BJ (cell line): ENCODE measurements at regions not wholly inside any gene's neighbourhood (a gene's known extent, or its start where the extent isn't known, plus 50 kb on each side); places are given as distances from the start of the nearest gene placed in this dataset.

ENCODE experiments used
- CTCF ChIA-PET: fragments of 350-600 bp; formaldehyde crosslinking; extraction: SDS; loops from one replicate; lab custom pipeline; 2021; ENCODE audit warnings: antibody characterized with exemption, inconsistent platforms; lab: Yijun Ruan, JAX
- POLR2A ChIA-PET: fragments of 300-600 bp; sonication (Branson Sonifier 250); formaldehyde crosslinking; extraction: SDS; loops from one replicate; lab custom pipeline; 2021; ENCODE audit warnings: antibody characterized with exemption; lab: Charles Lee
- DNase-seq: peaks from one replicate; pipeline ENCODE4 v3.0.0-alpha.2; 2011; ENCODE audit warnings: low read depth
- H3K27me3 ChIP-seq: 2 replicates; pipeline ENCODE4 v1.6.0; 2011; ENCODE audit warnings: low read length; ENCODE audit not compliant: control insufficient read depth, insufficient read depth
- H3K36me3 ChIP-seq: 2 replicates; pipeline ENCODE4 v1.5.1; 2011; ENCODE audit warnings: low read length; ENCODE audit not compliant: control insufficient read depth, insufficient read depth
- H3K4me3 ChIP-seq: 2 replicates; pipeline ENCODE4 v1.5.1; 2011; ENCODE audit warnings: low read depth, mild to moderate bottlenecking, control low read depth, low read length
- CTCF ChIP-seq: IDR thresholded peaks from 2 replicates; pipeline ENCODE4 v1.5.1; 2011; ENCODE audit warnings: low read depth, mild to moderate bottlenecking, control low read depth, inconsistent platforms, low read length, moderate library complexity; ENCODE audit not compliant: insufficient read depth

GRCh38 chr12:123038486-123038885 is 58.0 kb downstream of the ARL6IP4 start:
- no peaks in the 10 kb centered on the region; the same call in 1 of the 2 replicates for H3K27me3 ChIP-seq
- ChIA-PET CTCF (interaction anchor here (0.6 to 12.0 kb wide), 3 partner anchors 31 to 197 kb away, joined by 3 to 156 read pairs (median 4); partner anchors contain the start of genes MPHOSPH9 and MTRFR), POLR2A (no interaction called here)

GRCh38 chr12:123037791-123038190 is 57.3 kb downstream of the ARL6IP4 start:
- CTCF ChIA-PET, result interaction anchor here (0.6 to 12.0 kb wide), 3 partner anchors 31 to 198 kb away, joined by 3 to 156 read pairs (median 4); partner anchors contain the start of genes MPHOSPH9 and MTRFR
- no peak for DNase-seq
- POLR2A ChIA-PET, result no interaction called here
- no peaks in the 10 kb centered on the region; the same call in 1 of the 2 replicates for H3K27me3 ChIP-seq
- H3K4me3 ChIP-seq, result no peak overlapping the region
- TF ChIP-seq CTCF, result no peak
- no peaks in the 10 kb centered on the region for H3K36me3 ChIP-seq

More at GRCh38 chr12:123038486-123038885, 58.0 kb downstream of the ARL6IP4 start:
- no peak for DNase-seq
- Histone ChIP-seq H3K36me3 (no peaks in the 10 kb centered on the region), H3K4me3 (no peak overlapping the region)
- no peak for TF ChIP-seq CTCF

GRCh38 chr12:123036466-123037285 is 56.2 kb downstream of the ARL6IP4 start:
- ChIA-PET CTCF (interaction anchor here (12.0 kb wide), 1 partner anchor 199 kb away, joined by 156 read pairs; the partner anchor contains the start of genes MPHOSPH9 and MTRFR), POLR2A (no interaction called here)
- Histone ChIP-seq H3K27me3 (no peaks in the 10 kb centered on the region; the same call in 1 of the 2 replicates), H3K36me3 (no peaks in the 10 kb centered on the region), H3K4me3 (no peak overlapping the region)
- TF ChIP-seq CTCF, result no peak
- DNase-seq, result no peak

GRCh38 chr12:123035841-123036240 is 55.4 kb downstream of the ARL6IP4 start:
- no peak for TF ChIP-seq CTCF
- H3K4me3 ChIP-seq, result no peak overlapping the region
- POLR2A ChIA-PET, result no interaction called here
- H3K27me3 ChIP-seq, result no peaks in the 10 kb centered on the region; the same call in 1 of the 2 replicates
- DNase-seq, result no peak
- no peaks in the 10 kb centered on the region for H3K36me3 ChIP-seq
- CTCF ChIA-PET, result interaction anchor here (1.5 to 12.0 kb wide), 2 partner anchors 10 to 199 kb away, joined by 3 to 156 read pairs; partner anchors contain the start of genes MPHOSPH9 and MTRFR

- DNase-seq, result no peak
- no peaks in the 10 kb centered on the region; the same call in 1 of the 2 replicates for H3K27me3 ChIP-seq
- TF ChIP-seq CTCF, result no peak
- H3K4me3 ChIP-seq, result no peak overlapping the region
- POLR2A ChIA-PET, result no interaction called here
- CTCF ChIA-PET, result interaction anchor here (1.1 to 12.0 kb wide), 3 partner anchors 9 to 200 kb away, joined by 3 to 156 read pairs (median 3); partner anchors contain the start of genes MPHOSPH9 and MTRFR
- H3K36me3 ChIP-seq, result no peaks in the 10 kb centered on the region
These were observed 54.4 kb downstream of the ARL6IP4 start for GRCh38 chr12:123034865-123035264.
